Aorta (tissue), 5 donors: ENCODE measurements at regions not wholly inside any gene's neighbourhood (a gene's known extent, or its start where the extent isn't known, plus 50 kb on each side); places are given as distances from the start of the nearest gene placed in this dataset.
"Not testable (repeated sequence)": the region's sequence is repeated elsewhere in the genome, so short reads cannot be mapped to it uniquely, and the experiment has no call there.

Source experiments
- ATAC-seq: fragments of 200-7000 bp; cut with Tn5 transposase; one replicate; pipeline ENCODE4 v1.9.1; 2022; ENCODE audit warnings: moderate library complexity; ENCODE audit not compliant: low FRiP score
- DNase-seq, 2 donors: peaks; one replicate each; pipeline ENCODE4 v3.0.0-alpha.2; 2020
- H3K27ac ChIP-seq, 2 donors: one replicate each; pipeline ENCODE4 v1.5.1; 2013; ENCODE audit warnings: low read length in 2 of 2, mild to moderate bottlenecking in 2 of 2, moderate library complexity in 2 of 2, control low read depth in 1 of 2, inconsistent platforms in 1 of 2, low read depth in 1 of 2
- H3K27me3 ChIP-seq, 2 donors: one replicate each; pipeline ENCODE4 v1.6.1; 2013; ENCODE audit warnings: control low read depth in 1 of 2, low read length in 1 of 2, mild to moderate bottlenecking in 1 of 2, moderate library complexity in 1 of 2; ENCODE audit not compliant: insufficient read depth in 2 of 2, control insufficient read depth in 1 of 2
- H3K36me3 ChIP-seq, 2 donors: one replicate each; pipeline ENCODE4 v1.6.1; 2013; ENCODE audit warnings: control low read depth in 1 of 2, low read length in 1 of 2, mild to moderate bottlenecking in 1 of 2; ENCODE audit not compliant: insufficient read depth in 2 of 2, control insufficient read depth in 1 of 2
- H3K4me1 ChIP-seq, 2 donors: one replicate each; pipeline ENCODE4 v1.6.1; 2013; ENCODE audit warnings: low read length in 2 of 2, control low read depth in 1 of 2, mild to moderate bottlenecking in 1 of 2, moderate library complexity in 1 of 2; ENCODE audit not compliant: insufficient read depth in 2 of 2, control insufficient read depth in 1 of 2
- H3K4me3 ChIP-seq, 2 donors: one replicate each; pipeline ENCODE4 v1.5.1; 2013; ENCODE audit warnings: low read length in 2 of 2, control low read depth in 1 of 2, mild to moderate bottlenecking in 1 of 2
- H3K9me3 ChIP-seq: one replicate; pipeline ENCODE4 v1.6.1; 2013; ENCODE audit warnings: mild to moderate bottlenecking, low read length; ENCODE audit not compliant: control insufficient read depth
- WGBS, 2 donors: extraction: QIAGEN DNeasy Blood & Tissue Kit; methylation state at CpG; one replicate each; pipeline ENCODE4 v1.1.7; 2013; 5-methylcytosine and 5-hydroxymethylcytosine counted together
- intact Hi-C, 2 donors: fragments of 100-400 bp; cut with DNase I; formaldehyde crosslinking; loops; one replicate each; pipeline versions ENCODE4 v1.14.2 to v1.15.0; 2022
- donor health status: healthy with polysubstance abuse.
- donor health status: Bipolar disorder and iron deficiency.
- donor health status: DM: no; HTN: no; CAD: no.
- donor health status: DM: no; HTN: no; CAD: no.
- donor health status: DM: yes; HTN: yes; CAD: no.

- DNase-seq, H3K27me3 ChIP-seq, intact Hi-C loops, H3K4me1 ChIP-seq, H3K9me3 ChIP-seq, ATAC-seq, H3K36me3 ChIP-seq, H3K4me3 ChIP-seq, H3K27ac ChIP-seq: not testable (repeated sequence)
- WGBS, 2 donors: 89 to 91% methylated on average over 6 of the region's 6 CpGs
Measured at GRCh38 chr5:25438375-25438774, 793.6 kb upstream of the CDH10 start.

GRCh38 chr5:25436452-25436851 is 791.7 kb upstream of the CDH10 start:
- WGBS, 2 donors: 87 to 88% methylated on average over 3 of the region's 3 CpGs
- no peak for ATAC-seq
- intact Hi-C loops: no loop called here

GRCh38 chr5:25435882-25436281 is 791.1 kb upstream of the CDH10 start:
- intact Hi-C loops: no loop called here
- DNase-seq: no peak

More at GRCh38 chr5:25436452-25436851, 791.7 kb upstream of the CDH10 start:
- H3K36me3 ChIP-seq: no peaks in the 10 kb centered on the region
- H3K27me3 ChIP-seq: no peaks in the 10 kb centered on the region
- H3K4me1 ChIP-seq: no peaks in the 10 kb centered on the region
- H3K27ac ChIP-seq: no peak overlapping the region
- H3K4me3 ChIP-seq: no peak overlapping the region
- DNase-seq: no peak
- no peaks in the 10 kb centered on the region for H3K9me3 ChIP-seq

DNA sequence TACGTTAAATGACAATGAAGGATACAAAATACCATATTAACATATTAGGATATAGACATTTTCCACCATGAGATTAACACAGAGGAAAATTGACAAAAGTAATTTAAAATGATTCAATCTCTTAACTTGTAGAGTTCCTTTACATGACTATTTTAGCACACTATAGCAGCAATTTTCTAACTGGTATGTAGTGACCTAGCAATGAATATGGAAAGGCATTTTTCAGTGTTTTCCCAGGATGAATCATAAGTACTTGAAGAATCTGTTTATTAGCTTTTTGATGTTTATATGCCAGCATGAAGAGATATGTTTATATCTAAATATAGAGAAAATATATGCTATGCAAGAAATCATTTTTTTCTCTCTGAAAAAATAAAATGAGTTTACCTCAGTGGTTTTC is 782.5 kb upstream of the CDH10 start:
- WGBS, 2 donors: 89 to 95% methylated on average over 1 of the region's 1 CpG
- DNase-seq (no peak), ATAC-seq (no peak)
- no peaks in the 10 kb centered on the region for H3K9me3 ChIP-seq
- H3K27me3 ChIP-seq: no peaks in the 10 kb centered on the region
- H3K4me3 ChIP-seq: no peak overlapping the region
- no peaks in the 10 kb centered on the region for H3K36me3 ChIP-seq
- no peak overlapping the region for H3K27ac ChIP-seq
- intact Hi-C loops: no loop called here
- H3K4me1 ChIP-seq: no peaks in the 10 kb centered on the region

More at GRCh38 chr5:25435882-25436281, 791.1 kb upstream of the CDH10 start:
- Histone ChIP-seq H3K9me3 (no peaks in the 10 kb centered on the region), H3K27ac (no peak overlapping the region), H3K27me3 (no peaks in the 10 kb centered on the region), H3K4me3 (no peak overlapping the region), H3K36me3 (no peaks in the 10 kb centered on the region), H3K4me1 (no peaks in the 10 kb centered on the region)
- WGBS, 2 donors: 85 to 90% methylated on average over 1 of the region's 1 CpG
- no peak for ATAC-seq

DNA sequence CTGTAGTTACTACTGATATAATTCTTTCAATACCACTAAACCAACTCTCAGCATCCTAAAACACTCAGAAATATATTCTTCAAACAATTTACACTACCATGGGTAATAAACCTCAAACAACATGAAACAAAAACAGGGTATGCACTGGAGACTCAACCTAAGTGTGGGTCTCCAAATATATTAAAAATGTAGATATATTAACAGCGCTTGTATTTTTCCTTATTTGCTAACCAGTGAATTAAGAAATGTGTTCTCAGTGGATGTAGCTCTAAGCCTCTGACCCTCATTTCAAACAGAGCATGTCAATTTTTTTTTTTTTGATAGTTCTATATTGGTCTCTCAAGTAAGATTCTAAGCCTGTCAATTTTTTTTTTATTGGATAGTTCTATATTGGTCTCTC is 778.5 kb upstream of the CDH10 start:
- WGBS, 2 donors: 86 to 91% methylated on average over 1 of the region's 1 CpG
- intact Hi-C loops: no loop called here
- no peak for DNase-seq
- Histone ChIP-seq H3K4me1 (no peaks in the 10 kb centered on the region), H3K36me3 (no peaks in the 10 kb centered on the region), H3K4me3 (no peak overlapping the region), H3K27ac (no peak overlapping the region), H3K9me3 (no peaks in the 10 kb centered on the region), H3K27me3 (no peaks in the 10 kb centered on the region)
- no peak for ATAC-seq

GRCh38 chr5:25419684-25420083 is 774.9 kb upstream of the CDH10 start:
- H3K36me3 ChIP-seq: no peaks in the 10 kb centered on the region
- DNase-seq (no peak), ATAC-seq (no peak)
- no peaks in the 10 kb centered on the region for H3K9me3 ChIP-seq
- H3K4me3 ChIP-seq: no peak overlapping the region
- WGBS, 2 donors: 75 to 79% methylated on average over 2 of the region's 2 CpGs
- intact Hi-C loops: no loop called here
- H3K4me1 ChIP-seq: no peaks in the 10 kb centered on the region
- no peaks in the 10 kb centered on the region for H3K27me3 ChIP-seq
- H3K27ac ChIP-seq: no peak overlapping the region

DNA sequence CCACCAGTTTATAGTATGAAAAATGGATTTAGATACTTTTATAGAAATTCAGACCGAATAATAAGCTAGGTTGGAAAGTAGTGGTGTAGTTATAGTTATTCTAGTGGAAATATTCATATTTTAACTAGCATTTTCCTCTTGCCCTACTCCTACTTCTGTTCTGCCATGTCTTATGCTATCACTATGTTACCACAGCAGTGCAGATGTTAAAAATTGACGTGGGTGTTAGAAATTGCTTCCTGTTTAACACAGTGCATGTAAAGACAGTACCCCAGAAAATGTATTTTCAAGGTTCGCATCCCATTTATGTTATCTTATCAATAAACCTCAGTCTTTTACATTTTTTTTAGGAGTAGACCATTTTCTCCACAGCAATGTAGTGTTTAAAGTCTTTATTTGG is 774.2 kb upstream of the CDH10 start:
- 61 to 68% methylated on average over 3 of the region's 3 CpGs for WGBS, 2 donors

DNA sequence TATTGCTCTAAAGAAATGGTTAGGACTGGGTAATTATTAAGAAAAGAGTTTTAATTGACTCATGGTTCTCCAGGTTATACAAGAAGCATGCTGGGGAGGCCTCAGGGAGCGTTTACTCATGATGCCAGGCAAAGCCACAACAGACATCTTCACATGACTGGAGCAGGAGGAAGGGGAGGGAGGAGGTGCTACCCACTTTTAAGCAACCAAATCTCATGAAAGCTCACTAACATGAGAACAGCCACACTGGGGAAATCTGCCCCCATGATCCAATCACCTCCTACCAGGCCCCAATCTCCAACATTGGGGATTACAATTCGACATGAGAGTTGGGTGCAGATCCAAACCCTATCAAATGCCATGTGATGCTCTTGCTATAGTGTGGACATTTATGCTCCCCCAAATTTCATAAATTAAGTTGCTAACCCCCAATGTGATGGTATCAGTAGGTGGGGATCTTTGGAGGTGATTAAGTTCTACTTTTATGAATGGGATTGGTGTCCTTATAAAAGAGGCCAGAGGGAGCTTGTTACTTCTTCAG is 773.6 kb upstream of the CDH10 start:
- Histone ChIP-seq H3K36me3 (no peaks in the 10 kb centered on the region), H3K27ac (no peak overlapping the region), H3K9me3 (no peaks in the 10 kb centered on the region), H3K4me3 (no peak overlapping the region), H3K4me1 (no peaks in the 10 kb centered on the region), H3K27me3 (no peaks in the 10 kb centered on the region)
- DNase-seq (no peak), ATAC-seq (no peak)
- WGBS, 2 donors: 67 to 68% methylated on average over 2 of the region's 2 CpGs
- intact Hi-C loops: no loop called here

More for the DNA sequence above, 774.2 kb upstream of the CDH10 start:
- H3K36me3 ChIP-seq: no peaks in the 10 kb centered on the region
- H3K27me3 ChIP-seq: no peaks in the 10 kb centered on the region
- H3K9me3 ChIP-seq: no peaks in the 10 kb centered on the region
- H3K27ac ChIP-seq: no peak overlapping the region
- ATAC-seq: no peak
- H3K4me3 ChIP-seq: no peak overlapping the region
- no peaks in the 10 kb centered on the region for H3K4me1 ChIP-seq
- no peak for DNase-seq
- intact Hi-C loops: no loop called here

GRCh38 chr5:25416960-25417359 is 772.2 kb upstream of the CDH10 start:
- Histone ChIP-seq H3K36me3 (no peaks in the 10 kb centered on the region), H3K27me3 (no peaks in the 10 kb centered on the region), H3K4me1 (no peaks in the 10 kb centered on the region), H3K27ac (no peak overlapping the region), H3K9me3 (no peaks in the 10 kb centered on the region), H3K4me3 (no peak overlapping the region)
- WGBS, 2 donors: 62 to 71% methylated on average over 4 of the region's 4 CpGs
- DNase-seq (no peak), ATAC-seq (no peak)
- intact Hi-C loops: no loop called here
